HepG2 (cell line): ENCODE measurements at regions not wholly inside any gene's neighbourhood (a gene's known extent, or its start where the extent isn't known, plus 50 kb on each side); places are given as distances from the start of the nearest gene placed in this dataset.
A peak's percentile ranks its signal among the peaks of the same experiment; 100 is the strongest.

Experiments used
- ATAC-seq: fragments of 200-7000 bp; cut with Tn5 transposase; 3 replicates; pipeline ENCODE4 v1.9.1; 2020; ENCODE audit warnings: mild to moderate bottlenecking, moderate library complexity
- BruUV-seq: library from RNA; stranded (reverse); fragments of 400-500 nt; replicated peaks from 2 replicates; lab custom pipeline; 2021; lab: Mats Ljungman, UMichigan
- CTCF ChIA-PET: fragments of 300-600 bp; formaldehyde crosslinking; extraction: SDS; loops from one replicate; lab custom pipeline; 2021; ENCODE audit warnings: low total read pairs, inconsistent platforms, low intra/inter-chr PET ratio; lab: Yijun Ruan, JAX
- POLR2A ChIA-PET: fragments of 350-600 bp; sonication (Branson Sonifier 250); formaldehyde crosslinking; loops from one replicate; lab custom pipeline; 2020; ENCODE audit warnings: antibody characterized with exemption, inconsistent platforms; lab: Yijun Ruan, JAX
- DNase-seq: peaks from one replicate; pipeline ENCODE4 v3.0.0-alpha.2; 2015; ENCODE audit warnings: low spot score
- FAIRE-seq: peaks from 3 replicates; lab custom pipeline; 2011; peaks lifted over from hg19 to GRCh38; lab: Jason Lieb, UNC
- H2AFZ ChIP-seq: one replicate; pipeline ENCODE4 v1.6.1; 2011; ENCODE audit warnings: low read length, inconsistent platforms
- H3K27ac ChIP-seq: fragments of 300-600 bp; 3 replicates; pipeline ENCODE4 v1.8.0; 2011; ENCODE audit warnings: mixed run types, mild to moderate bottlenecking, mixed read lengths, low read length, inconsistent platforms; ENCODE audit not compliant: insufficient read depth; ENCODE audit errors: extremely low read length
- H3K27me3 ChIP-seq, 2 experiments: fragments of 200-600 bp in 1 of 2; 2 replicates in 1 of 2; 3 replicates in 1 of 2; pipeline versions ENCODE4 v1.6.0 to v1.8.0; 2011; ENCODE audit warnings: low read length in 2 of 2, mild to moderate bottlenecking in 2 of 2, moderate library complexity in 2 of 2, inconsistent platforms in 1 of 2; ENCODE audit not compliant: insufficient read depth in 2 of 2, control insufficient read depth in 1 of 2
- H3K36me3 ChIP-seq, 2 experiments: fragments of 200-600 bp in 1 of 2; replicated peaks in 1 of 2; 2 replicates in 1 of 2; 3 replicates in 1 of 2; pipeline versions ENCODE4 v1.5.1 to v1.8.0; 2011; ENCODE audit warnings: low read length in 2 of 2, inconsistent platforms in 1 of 2; ENCODE audit not compliant: insufficient read depth in 2 of 2, control insufficient read depth in 1 of 2
- H3K4me1 ChIP-seq: 2 replicates; pipeline ENCODE4 v1.5.1; 2012; ENCODE audit warnings: low read length, inconsistent platforms; ENCODE audit not compliant: insufficient read depth
- H3K4me2 ChIP-seq: 2 replicates; pipeline ENCODE4 v1.6.0; 2011; ENCODE audit warnings: low read depth, low read length, inconsistent platforms
- H3K4me3 ChIP-seq, 3 experiments: fragments of 200-600 bp in 1 of 3; sonication (generic), shearing (Covaris generic) in 1 of 3; replicated peaks in 1 of 3; 2 replicates each; pipeline ENCODE4 v1.5.1; 2011 to 2016; ENCODE audit warnings: low read length in 3 of 3, inconsistent platforms in 2 of 3, low read depth in 2 of 3, mild to moderate bottlenecking in 2 of 3, control low read depth in 1 of 3, mixed read lengths in 1 of 3; ENCODE audit not compliant: insufficient read depth in 1 of 3
- H3K79me2 ChIP-seq: one replicate; pipeline ENCODE4 v1.6.1; 2011; ENCODE audit warnings: low read length, inconsistent platforms; ENCODE audit not compliant: insufficient read depth
- H3K9ac ChIP-seq: 2 replicates; pipeline ENCODE4 v1.6.0; 2011; ENCODE audit warnings: mild to moderate bottlenecking, low read depth, low read length, inconsistent platforms; ENCODE audit not compliant: insufficient read depth
- H3K9me3 ChIP-seq: 2 replicates; pipeline ENCODE4 v1.5.1; 2012; ENCODE audit warnings: mild to moderate bottlenecking, low read length
- H4K20me1 ChIP-seq: 2 replicates; pipeline ENCODE4 v1.6.0; 2011; ENCODE audit warnings: inconsistent platforms, mild to moderate bottlenecking, low read length, moderate library complexity; ENCODE audit not compliant: insufficient read depth
- AHR ChIP-seq: IDR thresholded peaks from 2 replicates; pipeline ENCODE4 v1.6.1; 2018; ENCODE audit warnings: missing genetic modification reagents, missing compliant biosample characterization
- CEBPG ChIP-seq: IDR thresholded peaks from 2 replicates; pipeline ENCODE4 v1.6.1; 2016
- FOXK1 ChIP-seq: sonication (generic); formaldehyde crosslinking; IDR thresholded peaks from 2 replicates; pipeline ENCODE4 v1.4.0; 2020; ENCODE audit warnings: low read depth, missing genetic modification reagents, borderline replicate concordance
- IRF1 ChIP-seq: sonication (generic); formaldehyde crosslinking; IDR thresholded peaks from 2 replicates; pipeline ENCODE4 v1.4.0; 2020; ENCODE audit warnings: low read depth, mild to moderate bottlenecking, missing genetic modification reagents
- MAFG ChIP-seq: sonication (generic); formaldehyde crosslinking; IDR thresholded peaks from 2 replicates; pipeline ENCODE4 v1.5.1; 2020; ENCODE audit warnings: mild to moderate bottlenecking, missing genetic modification reagents
- MIER2 ChIP-seq: IDR thresholded peaks from 2 replicates; pipeline ENCODE4 v1.6.1; 2016; ENCODE audit warnings: missing biosample characterization, missing genetic modification reagents
- MXD3 ChIP-seq: IDR thresholded peaks from 2 replicates; pipeline ENCODE4 v1.6.1; 2016; ENCODE audit warnings: mild to moderate bottlenecking, missing biosample characterization, missing genetic modification reagents
- STAT6 ChIP-seq: sonication (generic); formaldehyde crosslinking; IDR thresholded peaks from 2 replicates; pipeline ENCODE4 v1.4.0; 2020; ENCODE audit warnings: missing genetic modification reagents, mild to moderate bottlenecking, borderline replicate concordance
- ZNF766 ChIP-seq: sonication (generic); formaldehyde crosslinking; IDR thresholded peaks from 2 replicates; pipeline ENCODE4 v1.5.0; 2020; ENCODE audit warnings: missing genetic modification reagents, borderline replicate concordance
- WGBS: methylation state at CpG from one replicate; pipeline ENCODE4 v1.1.6; 2017; ENCODE audit warnings: low lambda C conversion rate; 5-methylcytosine and 5-hydroxymethylcytosine counted together
- in situ Hi-C: cut with HindIII; loops from 2 replicates; pipeline ENCODE4 v1.10.0; 2017; ENCODE audit warnings: low pct_unique_long_range_greater_than_20kb; ENCODE audit not compliant: extremely low pct_ligation_motif_present
- intact Hi-C: fragments of 100-400 bp; cut with micrococcal nuclease; formaldehyde crosslinking; loops from one replicate; pipeline ENCODE4 v1.10.0; 2022; ENCODE audit not compliant: unreplicated experiment
- TF ChIP-seq, protein P1 (sequence below): sonication (generic); formaldehyde crosslinking; IDR thresholded peaks from 2 replicates; pipeline ENCODE4 v1.8.0; 2022; ENCODE audit warnings: missing genetic modification reagents, mild to moderate bottlenecking, moderate library complexity, borderline replicate concordance
- TF ChIP-seq, protein P2 (sequence below): sonication (generic); formaldehyde crosslinking; IDR thresholded peaks from 2 replicates; pipeline ENCODE4 v1.4.0; 2020; ENCODE audit warnings: mild to moderate bottlenecking, missing genetic modification reagents
- TF ChIP-seq, protein P3 (sequence below): sonication (generic); formaldehyde crosslinking; IDR thresholded peaks from 2 replicates; pipeline ENCODE4 v1.5.0; 2020; ENCODE audit warnings: missing genetic modification reagents
- TF ChIP-seq, protein P4 (sequence below): sonication (generic); formaldehyde crosslinking; IDR thresholded peaks from 2 replicates; pipeline ENCODE4 v1.5.0; 2020; ENCODE audit warnings: missing genetic modification reagents

DNA sequence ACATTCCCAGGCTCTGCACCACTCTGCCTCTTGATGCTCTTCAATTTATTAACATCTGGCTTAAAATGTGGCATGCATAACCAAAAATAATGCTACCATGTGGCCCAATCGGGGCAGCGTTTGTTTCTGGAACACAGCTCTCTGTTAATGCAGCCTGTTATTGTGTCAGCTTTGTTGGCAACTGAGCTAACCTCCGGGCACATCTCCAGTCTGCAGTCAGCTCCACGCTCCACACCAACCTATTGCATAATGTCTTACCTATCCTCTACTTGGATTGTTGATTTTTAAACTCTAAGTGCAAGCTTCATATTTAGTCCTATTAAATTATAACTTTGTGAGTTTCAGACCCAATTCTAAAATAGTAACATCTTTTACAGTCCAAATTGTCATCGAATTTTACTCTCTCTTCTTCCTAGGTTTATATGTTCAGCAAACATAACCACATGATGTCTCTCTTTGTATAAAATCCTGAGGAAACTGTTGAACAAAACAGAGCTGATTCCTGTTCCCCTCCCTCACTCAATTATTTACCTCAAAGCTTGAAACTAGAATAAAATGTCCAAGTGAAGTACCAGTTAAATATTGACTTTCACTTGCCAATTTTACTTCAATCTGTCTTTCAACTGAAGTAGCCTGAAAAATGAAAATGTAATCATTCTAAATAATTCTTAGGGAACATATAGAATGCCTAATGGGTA lies 92.2 kb upstream of the RAPGEF2 start:
- H3K9me3 ChIP-seq: no peaks in the 10 kb centered on the region
- H3K79me2 ChIP-seq: no peaks in the 10 kb centered on the region
- in situ Hi-C loops: loop anchor here (10.0 to 25.0 kb wide), 2 partner anchors 156 to 273 kb away; no protein-coding TSS in a partner anchor
- peak overlapping the region in 2 of 3 experiments; percentile 5 to 51; a peak in 3 of 6 replicates for H3K4me3 ChIP-seq
- H3K4me1 ChIP-seq: peaks cover 32% of the 10 kb centered on the region
- ChIA-PET CTCF (no interaction called here), POLR2A (no interaction called here)
- DNase-seq (peak; percentile 30), FAIRE-seq (peak; percentile 79), ATAC-seq (peak; percentile 77)
- peak overlapping the region; percentile 31 for H2AFZ ChIP-seq
- no peak overlapping the region for H3K27ac ChIP-seq
- H3K36me3 ChIP-seq: no peaks in the 10 kb centered on the region
- H3K27me3 ChIP-seq: no peaks in the 10 kb centered on the region
- WGBS: 2% methylated on average over 5 of the region's 5 CpGs
- BruUV-seq: no TSS peak
- no peak overlapping the region for H3K9ac ChIP-seq
- H3K4me2 ChIP-seq: peak overlapping the region; percentile 73
- intact Hi-C loops: loop anchor here (10.0 kb wide), 1 partner anchor 156 kb away; no protein-coding TSS in a partner anchor
- H4K20me1 ChIP-seq: no peaks in the 10 kb centered on the region
- TF ChIP-seq AHR: no peak
- TF ChIP-seq, protein P1, sequence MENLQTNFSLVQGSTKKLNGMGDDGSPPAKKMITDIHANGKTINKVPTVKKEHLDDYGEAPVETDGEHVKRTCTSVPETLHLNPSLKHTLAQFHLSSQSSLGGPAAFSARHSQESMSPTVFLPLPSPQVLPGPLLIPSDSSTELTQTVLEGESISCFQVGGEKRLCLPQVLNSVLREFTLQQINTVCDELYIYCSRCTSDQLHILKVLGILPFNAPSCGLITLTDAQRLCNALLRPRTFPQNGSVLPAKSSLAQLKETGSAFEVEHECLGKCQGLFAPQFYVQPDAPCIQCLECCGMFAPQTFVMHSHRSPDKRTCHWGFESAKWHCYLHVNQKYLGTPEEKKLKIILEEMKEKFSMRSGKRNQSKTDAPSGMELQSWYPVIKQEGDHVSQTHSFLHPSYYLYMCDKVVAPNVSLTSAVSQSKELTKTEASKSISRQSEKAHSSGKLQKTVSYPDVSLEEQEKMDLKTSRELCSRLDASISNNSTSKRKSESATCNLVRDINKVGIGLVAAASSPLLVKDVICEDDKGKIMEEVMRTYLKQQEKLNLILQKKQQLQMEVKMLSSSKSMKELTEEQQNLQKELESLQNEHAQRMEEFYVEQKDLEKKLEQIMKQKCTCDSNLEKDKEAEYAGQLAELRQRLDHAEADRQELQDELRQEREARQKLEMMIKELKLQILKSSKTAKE (CRISPR knock-in tag): no peak
- TF ChIP-seq ZNF766 (CRISPR knock-in tag): no peak
- no peak for TF ChIP-seq MAFG (CRISPR knock-in tag)
- TF ChIP-seq STAT6 (CRISPR knock-in tag): no peak
- TF ChIP-seq MIER2 (CRISPR knock-in tag): no peak
- TF ChIP-seq MXD3: no peak
- TF ChIP-seq, protein P2, sequence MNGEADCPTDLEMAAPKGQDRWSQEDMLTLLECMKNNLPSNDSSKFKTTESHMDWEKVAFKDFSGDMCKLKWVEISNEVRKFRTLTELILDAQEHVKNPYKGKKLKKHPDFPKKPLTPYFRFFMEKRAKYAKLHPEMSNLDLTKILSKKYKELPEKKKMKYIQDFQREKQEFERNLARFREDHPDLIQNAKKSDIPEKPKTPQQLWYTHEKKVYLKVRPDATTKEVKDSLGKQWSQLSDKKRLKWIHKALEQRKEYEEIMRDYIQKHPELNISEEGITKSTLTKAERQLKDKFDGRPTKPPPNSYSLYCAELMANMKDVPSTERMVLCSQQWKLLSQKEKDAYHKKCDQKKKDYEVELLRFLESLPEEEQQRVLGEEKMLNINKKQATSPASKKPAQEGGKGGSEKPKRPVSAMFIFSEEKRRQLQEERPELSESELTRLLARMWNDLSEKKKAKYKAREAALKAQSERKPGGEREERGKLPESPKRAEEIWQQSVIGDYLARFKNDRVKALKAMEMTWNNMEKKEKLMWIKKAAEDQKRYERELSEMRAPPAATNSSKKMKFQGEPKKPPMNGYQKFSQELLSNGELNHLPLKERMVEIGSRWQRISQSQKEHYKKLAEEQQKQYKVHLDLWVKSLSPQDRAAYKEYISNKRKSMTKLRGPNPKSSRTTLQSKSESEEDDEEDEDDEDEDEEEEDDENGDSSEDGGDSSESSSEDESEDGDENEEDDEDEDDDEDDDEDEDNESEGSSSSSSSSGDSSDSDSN (CRISPR knock-in tag): no peak
- TF ChIP-seq CEBPG (CRISPR knock-in tag): peak; percentile 89
- TF ChIP-seq, protein P3, sequence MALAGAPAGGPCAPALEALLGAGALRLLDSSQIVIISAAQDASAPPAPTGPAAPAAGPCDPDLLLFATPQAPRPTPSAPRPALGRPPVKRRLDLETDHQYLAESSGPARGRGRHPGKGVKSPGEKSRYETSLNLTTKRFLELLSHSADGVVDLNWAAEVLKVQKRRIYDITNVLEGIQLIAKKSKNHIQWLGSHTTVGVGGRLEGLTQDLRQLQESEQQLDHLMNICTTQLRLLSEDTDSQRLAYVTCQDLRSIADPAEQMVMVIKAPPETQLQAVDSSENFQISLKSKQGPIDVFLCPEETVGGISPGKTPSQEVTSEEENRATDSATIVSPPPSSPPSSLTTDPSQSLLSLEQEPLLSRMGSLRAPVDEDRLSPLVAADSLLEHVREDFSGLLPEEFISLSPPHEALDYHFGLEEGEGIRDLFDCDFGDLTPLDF (CRISPR knock-in tag): no peak
- TF ChIP-seq, protein P4, sequence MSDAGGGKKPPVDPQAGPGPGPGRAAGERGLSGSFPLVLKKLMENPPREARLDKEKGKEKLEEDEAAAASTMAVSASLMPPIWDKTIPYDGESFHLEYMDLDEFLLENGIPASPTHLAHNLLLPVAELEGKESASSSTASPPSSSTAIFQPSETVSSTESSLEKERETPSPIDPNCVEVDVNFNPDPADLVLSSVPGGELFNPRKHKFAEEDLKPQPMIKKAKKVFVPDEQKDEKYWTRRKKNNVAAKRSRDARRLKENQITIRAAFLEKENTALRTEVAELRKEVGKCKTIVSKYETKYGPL (CRISPR knock-in tag): peak; percentile 58; the same call in 1 of the 2 replicates
- TF ChIP-seq IRF1 (CRISPR knock-in tag): no peak
- TF ChIP-seq FOXK1: no peak
